22Rv1 (cell line): ENCODE measurements at regions not wholly inside any gene's neighbourhood (a gene's known extent, or its start where the extent isn't known, plus 50 kb on each side); places are given as distances from the start of the nearest gene placed in this dataset.
"Not testable (repeated sequence)": the region's sequence is repeated elsewhere in the genome, so short reads cannot be mapped to it uniquely, and the experiment has no call there.

ENCODE experiments used
- H3K27ac ChIP-seq: fragments of 450-650 bp; 2 replicates; pipeline ENCODE4 v1.5.1; 2017
- ZFX ChIP-seq: fragments of 450-650 bp; IDR thresholded peaks from 2 replicates; pipeline ENCODE4 v1.6.1; 2017; ENCODE audit warnings: antibody characterized with exemption, borderline replicate concordance
- TF ChIP-seq, protein P1 (sequence below): fragments of 450-650 bp; IDR thresholded peaks from 2 replicates; pipeline ENCODE4 v1.5.1; 2017; ENCODE audit warnings: mild to moderate bottlenecking

DNA sequence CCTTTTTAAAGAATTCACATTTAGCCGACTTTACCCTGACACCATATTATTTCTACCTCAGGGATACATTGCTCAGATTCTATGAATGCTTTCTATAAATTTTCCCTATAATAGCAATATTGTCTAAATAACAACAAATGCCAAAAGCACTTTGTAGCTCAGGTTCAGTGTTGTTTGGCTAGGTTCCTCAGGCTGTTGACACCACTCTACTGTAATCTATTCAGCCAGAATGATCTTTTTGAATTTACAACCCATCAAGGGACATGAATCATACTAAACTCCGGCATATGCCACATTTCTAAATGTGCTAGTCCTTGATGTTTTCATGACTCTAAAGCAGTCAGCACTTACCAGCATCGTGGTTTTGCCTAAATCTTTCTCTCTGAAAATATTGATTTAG, 641.5 kb upstream of the CDH10 start:
- no peak overlapping the region for H3K27ac ChIP-seq
- TF ChIP-seq ZFX = no peak
- TF ChIP-seq, protein P1, sequence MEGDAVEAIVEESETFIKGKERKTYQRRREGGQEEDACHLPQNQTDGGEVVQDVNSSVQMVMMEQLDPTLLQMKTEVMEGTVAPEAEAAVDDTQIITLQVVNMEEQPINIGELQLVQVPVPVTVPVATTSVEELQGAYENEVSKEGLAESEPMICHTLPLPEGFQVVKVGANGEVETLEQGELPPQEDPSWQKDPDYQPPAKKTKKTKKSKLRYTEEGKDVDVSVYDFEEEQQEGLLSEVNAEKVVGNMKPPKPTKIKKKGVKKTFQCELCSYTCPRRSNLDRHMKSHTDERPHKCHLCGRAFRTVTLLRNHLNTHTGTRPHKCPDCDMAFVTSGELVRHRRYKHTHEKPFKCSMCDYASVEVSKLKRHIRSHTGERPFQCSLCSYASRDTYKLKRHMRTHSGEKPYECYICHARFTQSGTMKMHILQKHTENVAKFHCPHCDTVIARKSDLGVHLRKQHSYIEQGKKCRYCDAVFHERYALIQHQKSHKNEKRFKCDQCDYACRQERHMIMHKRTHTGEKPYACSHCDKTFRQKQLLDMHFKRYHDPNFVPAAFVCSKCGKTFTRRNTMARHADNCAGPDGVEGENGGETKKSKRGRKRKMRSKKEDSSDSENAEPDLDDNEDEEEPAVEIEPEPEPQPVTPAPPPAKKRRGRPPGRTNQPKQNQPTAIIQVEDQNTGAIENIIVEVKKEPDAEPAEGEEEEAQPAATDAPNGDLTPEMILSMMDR = no peak

GRCh38 chr5:25285136-25285535, 640.4 kb upstream of the CDH10 start:
- TF ChIP-seq, protein P1 = no peak
- TF ChIP-seq ZFX = no peak
- no peak overlapping the region for H3K27ac ChIP-seq

DNA sequence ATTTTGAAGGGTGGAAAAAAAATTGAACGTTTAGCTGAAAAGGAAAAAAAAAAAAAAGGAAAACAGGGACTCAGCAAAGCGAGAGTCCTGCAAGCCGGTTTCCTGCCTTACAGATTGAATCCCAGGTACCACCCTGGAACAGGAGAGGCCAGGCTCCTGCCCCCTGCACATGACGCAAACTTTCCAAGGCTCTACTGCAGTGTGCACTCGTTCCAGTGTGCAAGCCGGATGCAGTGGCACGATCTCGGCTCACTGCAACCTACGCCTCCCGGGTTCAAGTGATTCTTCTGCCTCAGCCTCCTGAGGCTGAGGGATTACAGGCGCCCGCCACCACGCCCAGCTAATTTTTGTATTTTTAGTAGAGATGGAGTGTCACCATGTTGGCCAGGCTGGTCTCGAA, 618.7 kb upstream of the CDH10 start:
- not testable (repeated sequence) for H3K27ac ChIP-seq

DNA sequence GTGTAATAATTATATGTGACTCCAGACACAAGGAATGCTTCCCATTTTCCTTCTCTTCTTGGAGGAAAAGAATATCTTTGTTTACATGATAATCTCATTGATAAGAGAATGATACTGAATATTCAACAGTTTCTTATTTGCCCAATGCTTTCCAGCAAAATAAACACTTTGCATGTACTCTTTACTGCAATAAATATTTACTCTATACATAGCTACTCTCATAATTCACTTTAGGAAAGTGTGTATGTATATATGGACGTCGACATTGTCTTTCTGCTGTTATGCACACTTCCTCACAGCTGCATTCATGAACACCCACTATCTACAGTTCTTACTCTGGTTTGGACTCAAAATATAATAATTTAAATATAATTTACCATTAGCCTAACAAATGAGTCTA, 617.4 kb upstream of the CDH10 start:
- TF ChIP-seq, protein P1 = no peak
- TF ChIP-seq ZFX = no peak
- H3K27ac ChIP-seq = no peak overlapping the region

DNA sequence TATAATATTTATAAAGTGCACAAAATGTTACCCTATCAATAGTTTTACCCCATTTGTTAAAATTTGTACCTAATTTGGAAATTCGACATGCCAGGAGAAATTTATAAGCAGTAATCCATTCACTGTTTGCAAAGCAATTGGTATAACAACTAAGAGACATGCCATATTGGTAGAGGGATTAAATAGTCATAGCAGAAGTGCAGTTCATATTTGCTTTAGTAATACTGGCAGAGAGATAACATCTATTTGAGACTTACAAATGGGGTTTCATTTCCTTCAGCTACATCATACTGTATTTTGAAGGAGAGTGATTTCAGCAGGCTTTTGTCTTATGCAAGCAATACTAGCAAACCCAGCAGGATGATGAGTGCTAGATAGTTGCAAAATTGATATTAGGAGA, 610.4 kb upstream of the CDH10 start:
- H3K27ac ChIP-seq = no peak overlapping the region
- TF ChIP-seq ZFX = no peak
- TF ChIP-seq, protein P1 = no peak

GRCh38 chr5:25241981-25242380, 597.2 kb upstream of the CDH10 start:
- no peak overlapping the region for H3K27ac ChIP-seq
- TF ChIP-seq, protein P1 = no peak
- no peak for TF ChIP-seq ZFX

DNA sequence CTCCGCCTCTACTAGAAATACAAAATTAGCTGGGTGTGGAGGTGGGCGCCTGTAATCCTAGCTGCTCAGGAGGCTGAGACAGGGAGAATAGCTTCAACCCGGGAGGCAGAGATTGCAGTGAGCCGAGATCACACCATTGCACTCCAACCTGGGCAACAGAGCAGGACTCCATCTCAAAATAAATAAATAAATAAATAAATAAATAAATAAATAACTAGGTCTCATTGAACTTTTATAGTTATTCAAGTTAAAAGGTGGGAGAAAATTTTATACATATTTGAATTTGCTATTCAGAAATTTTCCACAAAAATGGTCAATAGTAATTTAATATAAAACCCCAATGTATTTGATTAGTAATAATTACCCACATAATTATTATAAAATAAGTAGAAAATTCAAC, 593.9 kb upstream of the CDH10 start:
- not testable (repeated sequence) for H3K27ac ChIP-seq

GRCh38 chr5:25224316-25224982, 579.7 kb upstream of the CDH10 start:
- TF ChIP-seq, protein P1 = no peak
- TF ChIP-seq ZFX = no peak
- no peak overlapping the region for H3K27ac ChIP-seq

- H3K27ac ChIP-seq = not testable (repeated sequence)
These were observed 555.1 kb upstream of the CDH10 start for GRCh38 chr5:25199902-25200301.
